Subcutaneous abdominal adipose tissue (tissue), 5 donors: ENCODE measurements at regions not wholly inside any gene's neighbourhood (a gene's known extent, or its start where the extent isn't known, plus 50 kb on each side); places are given as distances from the start of the nearest gene placed in this dataset.
"Not testable (repeated sequence)": the region's sequence is repeated elsewhere in the genome, so short reads cannot be mapped to it uniquely, and the experiment has no call there.

ENCODE experiments used
- H3K27ac ChIP-seq: one replicate; pipeline ENCODE4 v1.7.0; 2013; ENCODE audit warnings: low read depth, mild to moderate bottlenecking, inconsistent platforms, low read length, moderate library complexity
- H3K27me3 ChIP-seq, 5 donors: one replicate each; pipeline ENCODE4 v1.7.0; 2013; ENCODE audit warnings: low read length in 5 of 5, inconsistent platforms in 1 of 5; ENCODE audit not compliant: control insufficient read depth in 5 of 5, insufficient read depth in 4 of 5
- H3K36me3 ChIP-seq, 5 donors: one replicate each; pipeline ENCODE4 v1.7.0; 2013; ENCODE audit warnings: low read length in 5 of 5; ENCODE audit not compliant: control insufficient read depth in 5 of 5, insufficient read depth in 5 of 5
- H3K4me1 ChIP-seq, 5 donors: one replicate each; pipeline ENCODE4 v1.7.0; 2013; ENCODE audit warnings: low read length in 5 of 5, mild to moderate bottlenecking in 3 of 5, moderate library complexity in 1 of 5; ENCODE audit not compliant: control insufficient read depth in 5 of 5, insufficient read depth in 5 of 5
- H3K4me3 ChIP-seq, 5 donors: one replicate each; pipeline ENCODE4 v1.7.0; 2013; ENCODE audit warnings: low read length in 5 of 5, low read depth in 1 of 5
- H3K9ac ChIP-seq, 5 donors: one replicate each; pipeline ENCODE4 v1.7.0; 2013; ENCODE audit warnings: low read length in 5 of 5, mild to moderate bottlenecking in 4 of 5, moderate library complexity in 3 of 5
- H3K9me3 ChIP-seq, 5 donors: one replicate each; pipeline ENCODE4 v1.7.0; 2013; ENCODE audit warnings: low read length in 5 of 5; ENCODE audit not compliant: control insufficient read depth in 5 of 5
- donor health status: healthy.
- donor health status: healthy.
- donor health status: healthy.
- donor health status: healthy.
- donor health status: healthy.

GRCh38 chr19:23558541-23558940 lies 128.5 kb downstream of the ZNF675 start:
- H3K4me1 ChIP-seq: no peaks in the 10 kb centered on the region
- H3K27ac ChIP-seq: no peak overlapping the region
- H3K27me3 ChIP-seq: no peaks in the 10 kb centered on the region
- H3K9me3 ChIP-seq: peaks cover 0 to 22% (median 8%) of the 10 kb centered on the region in 5 donors
- no peaks in the 10 kb centered on the region for H3K36me3 ChIP-seq
- no peak overlapping the region for H3K4me3 ChIP-seq
- H3K9ac ChIP-seq: no peak overlapping the region

GRCh38 chr19:23557381-23557780 lies 129.6 kb downstream of the ZNF675 start:
- no peaks in the 10 kb centered on the region for H3K4me1 ChIP-seq
- H3K36me3 ChIP-seq: no peaks in the 10 kb centered on the region
- H3K9ac ChIP-seq: no peak overlapping the region
- H3K27me3 ChIP-seq: no peaks in the 10 kb centered on the region
- H3K4me3 ChIP-seq: no peak overlapping the region
- H3K27ac ChIP-seq: no peak overlapping the region
- H3K9me3 ChIP-seq: peaks cover 0 to 16% (median 8%) of the 10 kb centered on the region in 5 donors

DNA sequence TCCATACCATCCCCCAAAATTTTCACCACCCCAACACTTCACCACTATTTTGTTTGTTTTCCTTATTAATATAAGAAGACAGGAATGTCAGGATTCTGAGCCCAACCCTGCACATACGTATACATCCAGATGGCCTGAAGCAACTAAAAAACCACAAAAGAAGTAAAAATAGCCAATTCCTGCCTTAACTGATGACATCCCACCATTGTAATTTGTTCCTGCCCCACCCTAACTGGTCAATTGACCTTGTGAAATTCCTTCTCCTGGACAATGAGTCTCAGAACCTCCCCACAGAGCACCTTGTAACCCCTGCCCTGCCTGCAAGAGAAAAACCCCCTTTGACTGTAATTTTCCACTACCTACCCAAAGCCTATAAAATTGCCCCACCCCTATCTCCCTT lies 132.5 kb downstream of the ZNF675 start:
- Histone ChIP-seq H3K36me3 (no peaks in the 10 kb centered on the region), H3K27ac (no peak overlapping the region), H3K4me1 (no peaks in the 10 kb centered on the region), H3K9me3 (peaks cover 0 to 12% (median 4%) of the 10 kb centered on the region in 5 donors), H3K4me3 (no peak overlapping the region), H3K9ac (no peak overlapping the region), H3K27me3 (no peaks in the 10 kb centered on the region)

GRCh38 chr19:23550102-23550501 lies 136.9 kb downstream of the ZNF675 start:
- not testable (repeated sequence) for H3K9ac ChIP-seq, H3K27me3 ChIP-seq, H3K4me1 ChIP-seq, H3K27ac ChIP-seq, H3K36me3 ChIP-seq, H3K4me3 ChIP-seq
- H3K9me3 ChIP-seq: peaks cover 0 to 12% (median 8%) of the 10 kb centered on the region in 5 donors

- Histone ChIP-seq H3K36me3 (no peaks in the 10 kb centered on the region), H3K27ac (no peak overlapping the region), H3K4me1 (no peaks in the 10 kb centered on the region), H3K9ac (no peak overlapping the region), H3K27me3 (no peaks in the 10 kb centered on the region), H3K9me3 (peaks cover 0 to 18% (median 17%) of the 10 kb centered on the region in 5 donors), H3K4me3 (no peak overlapping the region)
Measured at GRCh38 chr19:23547816-23548430, 139.1 kb downstream of the ZNF675 start.

DNA sequence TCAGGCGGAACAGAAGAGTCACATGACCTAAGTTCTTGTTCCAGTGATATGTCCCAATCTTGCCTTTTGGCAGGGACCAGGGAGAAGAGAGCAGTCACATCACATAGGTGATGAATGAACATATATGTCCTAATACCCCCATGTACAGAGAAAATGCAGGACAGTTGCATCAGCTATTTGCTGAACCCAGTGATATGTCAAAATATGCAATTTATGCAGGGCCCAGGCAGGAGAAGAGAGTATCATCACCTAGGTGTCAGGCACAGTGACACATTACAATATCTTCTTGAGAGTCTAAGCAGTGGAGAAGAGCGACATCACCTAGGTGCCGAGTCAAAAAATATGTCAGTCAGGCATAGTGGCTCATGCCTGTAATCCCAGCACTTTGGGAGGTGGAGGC lies 139.9 kb downstream of the ZNF675 start:
- Histone ChIP-seq H3K9ac (no peak overlapping the region), H3K9me3 (peaks cover 0 to 18% (median 13%) of the 10 kb centered on the region in 5 donors), H3K4me3 (no peak overlapping the region), H3K27ac (no peak overlapping the region), H3K27me3 (no peaks in the 10 kb centered on the region), H3K4me1 (no peaks in the 10 kb centered on the region), H3K36me3 (no peaks in the 10 kb centered on the region)

GRCh38 chr19:23543351-23543750 lies 143.7 kb downstream of the ZNF675 start:
- Histone ChIP-seq H3K27ac (no peak overlapping the region), H3K36me3 (no peaks in the 10 kb centered on the region), H3K4me1 (no peaks in the 10 kb centered on the region), H3K9me3 (peaks cover 0 to 18% (median 10%) of the 10 kb centered on the region in 5 donors), H3K27me3 (no peaks in the 10 kb centered on the region), H3K9ac (no peak overlapping the region), H3K4me3 (no peak overlapping the region)

- Histone ChIP-seq H3K27ac (no peak overlapping the region), H3K4me1 (no peaks in the 10 kb centered on the region), H3K4me3 (no peak overlapping the region), H3K27me3 (no peaks in the 10 kb centered on the region), H3K9ac (no peak overlapping the region), H3K9me3 (peaks cover 0 to 18% (median 10%) of the 10 kb centered on the region in 5 donors), H3K36me3 (no peaks in the 10 kb centered on the region)
Measured at GRCh38 chr19:23542562-23542961, 144.4 kb downstream of the ZNF675 start.

- Histone ChIP-seq H3K36me3 (no peaks in the 10 kb centered on the region), H3K4me1 (no peaks in the 10 kb centered on the region), H3K27me3 (no peaks in the 10 kb centered on the region), H3K4me3 (no peak overlapping the region), H3K27ac (no peak overlapping the region), H3K9ac (no peak overlapping the region), H3K9me3 (peaks cover 0 to 18% (median 10%) of the 10 kb centered on the region in 5 donors)
Measured at GRCh38 chr19:23541991-23542390, 145.0 kb downstream of the ZNF675 start.

DNA sequence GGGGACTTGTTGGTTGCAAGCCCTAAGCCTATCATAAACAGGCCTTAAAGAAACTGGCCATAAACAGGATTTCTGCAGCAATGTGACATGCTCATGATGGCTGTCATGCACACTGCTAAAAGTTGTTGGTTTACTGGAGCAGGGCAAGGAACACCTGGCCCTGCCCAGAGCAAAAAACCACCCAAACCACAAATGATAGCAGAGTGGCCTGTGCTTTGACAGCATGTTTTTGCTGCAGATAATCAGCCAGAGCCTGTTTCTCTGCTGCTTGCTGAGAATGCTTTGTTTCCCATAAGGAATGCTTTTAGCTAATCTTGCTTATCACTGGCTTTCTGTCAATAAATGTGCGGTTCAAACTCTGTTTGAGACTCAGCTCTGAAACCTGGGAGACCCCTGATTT lies 144.9 kb upstream of the ZNF91 start:
- not testable (repeated sequence) for H3K27ac ChIP-seq, H3K9ac ChIP-seq, H3K36me3 ChIP-seq, H3K4me3 ChIP-seq, H3K4me1 ChIP-seq, H3K27me3 ChIP-seq
- H3K9me3 ChIP-seq: peaks cover 0 to 12% (median 6%) of the 10 kb centered on the region in 5 donors
